ENCODE measurements at regions not wholly inside any gene's neighbourhood (a gene's known extent, or its start where the extent isn't known, plus 50 kb on each side); places are given as distances from the start of the nearest gene placed in this dataset.
"Not testable (repeated sequence)": the region's sequence is repeated elsewhere in the genome, so short reads cannot be mapped to it uniquely, and the experiment has no call there.

GRCh38 chr2:215783640-215784039 lies 229.7 kb downstream of the MREG start:
- not testable (repeated sequence) for TF ChIP-seq CTCF, POLR2A (IDR thresholded peaks at IDR 0.05)
